Liver (tissue), 3 donors: ENCODE measurements at regions not wholly inside any gene's neighbourhood (a gene's known extent, or its start where the extent isn't known, plus 50 kb on each side); places are given as distances from the start of the nearest gene placed in this dataset.

Experiments
- ATF3 ChIP-seq: IDR thresholded peaks from 2 replicates; pipeline ENCODE4 v1.6.1; 2016; ENCODE audit warnings: antibody characterized with exemption
- EGR1 ChIP-seq, 2 donors: IDR thresholded peaks; 2 replicates each; pipeline ENCODE4 v1.6.1; 2016 to 2018; ENCODE audit warnings: antibody characterized with exemption in 2 of 2, low read depth in 2 of 2
- GABPA ChIP-seq, 2 donors: IDR thresholded peaks in 1 of 2; conservative IDR thresholded peaks in 1 of 2; 2 replicates each; pipeline ENCODE4 v1.6.1; 2016; ENCODE audit warnings: antibody characterized with exemption in 2 of 2, mild to moderate bottlenecking in 1 of 2, moderate library complexity in 1 of 2
- RXRA ChIP-seq, 2 donors: IDR thresholded peaks; 2 replicates each; pipeline ENCODE4 v1.6.1; 2017 to 2018; ENCODE audit warnings: antibody characterized with exemption in 2 of 2, mild to moderate bottlenecking in 1 of 2
- TAF1 ChIP-seq: conservative IDR thresholded peaks from 2 replicates; pipeline ENCODE4 v1.6.1; 2016; ENCODE audit warnings: antibody characterized with exemption, mild to moderate bottlenecking
- YY1 ChIP-seq: IDR thresholded peaks from 2 replicates; pipeline ENCODE4 v1.6.1; 2016; ENCODE audit warnings: antibody characterized with exemption, mild to moderate bottlenecking
- TF ChIP-seq, protein P1 (sequence below): fragments of 150-350 bp; IDR thresholded peaks from 2 replicates; pipeline ENCODE4 v1.5.1; 2017; ENCODE audit warnings: improper control_type of control experiment, low read depth, low read length; ENCODE audit not compliant: missing input control
- TF ChIP-seq, protein P2 (sequence below): IDR thresholded peaks from 2 replicates; pipeline ENCODE4 v1.6.1; 2016; ENCODE audit warnings: antibody characterized with exemption, mild to moderate bottlenecking
- donor health status: healthy.
- donor health status: healthy.

DNA sequence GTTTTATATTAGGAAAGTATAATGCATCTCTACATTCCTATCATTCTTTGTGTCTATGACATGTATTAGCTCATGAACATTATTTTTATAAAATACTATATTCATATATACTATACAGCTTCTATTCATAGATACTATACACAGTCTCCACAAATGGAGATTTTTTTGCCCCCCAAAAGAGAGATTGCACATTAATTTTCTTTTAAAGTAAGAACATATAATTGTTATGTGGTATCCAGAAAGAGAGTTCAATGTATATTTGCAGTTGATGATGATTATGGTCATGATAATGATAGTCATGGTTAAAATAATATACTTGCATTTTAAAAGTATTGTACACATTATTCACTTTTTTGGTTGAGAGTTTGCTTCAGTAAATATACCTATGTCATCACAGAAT is 445.3 kb downstream of the DSC3 start:
- TF ChIP-seq, protein P1, sequence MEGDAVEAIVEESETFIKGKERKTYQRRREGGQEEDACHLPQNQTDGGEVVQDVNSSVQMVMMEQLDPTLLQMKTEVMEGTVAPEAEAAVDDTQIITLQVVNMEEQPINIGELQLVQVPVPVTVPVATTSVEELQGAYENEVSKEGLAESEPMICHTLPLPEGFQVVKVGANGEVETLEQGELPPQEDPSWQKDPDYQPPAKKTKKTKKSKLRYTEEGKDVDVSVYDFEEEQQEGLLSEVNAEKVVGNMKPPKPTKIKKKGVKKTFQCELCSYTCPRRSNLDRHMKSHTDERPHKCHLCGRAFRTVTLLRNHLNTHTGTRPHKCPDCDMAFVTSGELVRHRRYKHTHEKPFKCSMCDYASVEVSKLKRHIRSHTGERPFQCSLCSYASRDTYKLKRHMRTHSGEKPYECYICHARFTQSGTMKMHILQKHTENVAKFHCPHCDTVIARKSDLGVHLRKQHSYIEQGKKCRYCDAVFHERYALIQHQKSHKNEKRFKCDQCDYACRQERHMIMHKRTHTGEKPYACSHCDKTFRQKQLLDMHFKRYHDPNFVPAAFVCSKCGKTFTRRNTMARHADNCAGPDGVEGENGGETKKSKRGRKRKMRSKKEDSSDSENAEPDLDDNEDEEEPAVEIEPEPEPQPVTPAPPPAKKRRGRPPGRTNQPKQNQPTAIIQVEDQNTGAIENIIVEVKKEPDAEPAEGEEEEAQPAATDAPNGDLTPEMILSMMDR = no peak
- TF ChIP-seq TAF1 (no peak), EGR1 (IDR thresholded peaks at IDR 0.05; ENCODE audit: low read depth in 2 of 2) (no peak), GABPA (IDR thresholded peaks at IDR 0.05 in 1 of 2, conservative IDR thresholded peaks at IDR 0.05 in 1 of 2) (no peak), ATF3 (no peak), RXRA (IDR thresholded peaks at IDR 0.05) (no peak), YY1 (no peak)
- TF ChIP-seq, protein P2, sequence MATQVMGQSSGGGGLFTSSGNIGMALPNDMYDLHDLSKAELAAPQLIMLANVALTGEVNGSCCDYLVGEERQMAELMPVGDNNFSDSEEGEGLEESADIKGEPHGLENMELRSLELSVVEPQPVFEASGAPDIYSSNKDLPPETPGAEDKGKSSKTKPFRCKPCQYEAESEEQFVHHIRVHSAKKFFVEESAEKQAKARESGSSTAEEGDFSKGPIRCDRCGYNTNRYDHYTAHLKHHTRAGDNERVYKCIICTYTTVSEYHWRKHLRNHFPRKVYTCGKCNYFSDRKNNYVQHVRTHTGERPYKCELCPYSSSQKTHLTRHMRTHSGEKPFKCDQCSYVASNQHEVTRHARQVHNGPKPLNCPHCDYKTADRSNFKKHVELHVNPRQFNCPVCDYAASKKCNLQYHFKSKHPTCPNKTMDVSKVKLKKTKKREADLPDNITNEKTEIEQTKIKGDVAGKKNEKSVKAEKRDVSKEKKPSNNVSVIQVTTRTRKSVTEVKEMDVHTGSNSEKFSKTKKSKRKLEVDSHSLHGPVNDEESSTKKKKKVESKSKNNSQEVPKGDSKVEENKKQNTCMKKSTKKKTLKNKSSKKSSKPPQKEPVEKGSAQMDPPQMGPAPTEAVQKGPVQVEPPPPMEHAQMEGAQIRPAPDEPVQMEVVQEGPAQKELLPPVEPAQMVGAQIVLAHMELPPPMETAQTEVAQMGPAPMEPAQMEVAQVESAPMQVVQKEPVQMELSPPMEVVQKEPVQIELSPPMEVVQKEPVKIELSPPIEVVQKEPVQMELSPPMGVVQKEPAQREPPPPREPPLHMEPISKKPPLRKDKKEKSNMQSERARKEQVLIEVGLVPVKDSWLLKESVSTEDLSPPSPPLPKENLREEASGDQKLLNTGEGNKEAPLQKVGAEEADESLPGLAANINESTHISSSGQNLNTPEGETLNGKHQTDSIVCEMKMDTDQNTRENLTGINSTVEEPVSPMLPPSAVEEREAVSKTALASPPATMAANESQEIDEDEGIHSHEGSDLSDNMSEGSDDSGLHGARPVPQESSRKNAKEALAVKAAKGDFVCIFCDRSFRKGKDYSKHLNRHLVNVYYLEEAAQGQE = no peak
